ENCODE measurements at regions not wholly inside any gene's neighbourhood (a gene's known extent, or its start where the extent isn't known, plus 50 kb on each side); places are given as distances from the start of the nearest gene placed in this dataset.

- no peak for TF ChIP-seq ATF2 (IDR thresholded peaks at IDR 0.05; ENCODE audit: low read length)
- TF ChIP-seq EP300 (IDR thresholded peaks at IDR 0.05; ENCODE audit: borderline replicate concordance in 1 of 2, low read depth in 2 of 2, low read length in 2 of 2) = no peak
- no peak for TF ChIP-seq POLR2A (IDR thresholded peaks at IDR 0.05; ENCODE audit: control extremely low read depth in 1 of 2, low read depth in 2 of 2, low read length in 2 of 2)
- no peak for TF ChIP-seq CTCF (IDR thresholded peaks at IDR 0.05; ENCODE audit: control extremely low read depth in 1 of 3, insufficient read depth in 1 of 3, low read depth in 1 of 3, low read length in 3 of 3)
Measured at GRCh38 chr5:98443881-98444280, 329.6 kb upstream of the RGMB start.

All from H1 (cell line).